Nephron (organoid): ENCODE measurements at regions not wholly inside any gene's neighbourhood (a gene's known extent, or its start where the extent isn't known, plus 50 kb on each side); places are given as distances from the start of the nearest gene placed in this dataset.

Experiments
- H3K27ac Mint-ChIP-seq, 3 experiments: 2 replicates each; pipeline ENCODE4 v1.8.0; 2020; ENCODE audit warnings: mixed read lengths in 3 of 3, mild to moderate bottlenecking in 2 of 3, moderate library complexity in 1 of 3
- H3K27me3 Mint-ChIP-seq: 2 replicates; pipeline ENCODE4 v1.8.0; 2021; ENCODE audit warnings: low read depth, mild to moderate bottlenecking, moderate library complexity, mixed read lengths
- H3K36me3 Mint-ChIP-seq: 2 replicates; pipeline ENCODE4 v1.8.0; 2020; ENCODE audit warnings: low read depth, mixed read lengths
- H3K4me1 Mint-ChIP-seq: 2 replicates; pipeline ENCODE4 v1.8.0; 2020; ENCODE audit warnings: mixed read lengths
- H3K4me3 Mint-ChIP-seq, 3 experiments: 2 replicates each; pipeline ENCODE4 v1.8.0; 2020; ENCODE audit warnings: mild to moderate bottlenecking in 3 of 3, mixed read lengths in 3 of 3, moderate library complexity in 2 of 3
- H3K9me3 Mint-ChIP-seq: 2 replicates; pipeline ENCODE4 v1.8.0; 2020; ENCODE audit warnings: mixed read lengths
- TF ChIP-seq, protein P1 (sequence below), 3 experiments: fragments of 200-600 bp; sonication (generic); IDR thresholded peaks; one replicate each; pipeline ENCODE4 v1.5.0; 2021; ENCODE audit warnings: antibody characterized with exemption in 3 of 3; ENCODE audit not compliant: unreplicated experiment in 3 of 3

GRCh38 chr6:97639702-97640101 is 356.7 kb upstream of the MMS22L start:
- TF ChIP-seq, protein P1, sequence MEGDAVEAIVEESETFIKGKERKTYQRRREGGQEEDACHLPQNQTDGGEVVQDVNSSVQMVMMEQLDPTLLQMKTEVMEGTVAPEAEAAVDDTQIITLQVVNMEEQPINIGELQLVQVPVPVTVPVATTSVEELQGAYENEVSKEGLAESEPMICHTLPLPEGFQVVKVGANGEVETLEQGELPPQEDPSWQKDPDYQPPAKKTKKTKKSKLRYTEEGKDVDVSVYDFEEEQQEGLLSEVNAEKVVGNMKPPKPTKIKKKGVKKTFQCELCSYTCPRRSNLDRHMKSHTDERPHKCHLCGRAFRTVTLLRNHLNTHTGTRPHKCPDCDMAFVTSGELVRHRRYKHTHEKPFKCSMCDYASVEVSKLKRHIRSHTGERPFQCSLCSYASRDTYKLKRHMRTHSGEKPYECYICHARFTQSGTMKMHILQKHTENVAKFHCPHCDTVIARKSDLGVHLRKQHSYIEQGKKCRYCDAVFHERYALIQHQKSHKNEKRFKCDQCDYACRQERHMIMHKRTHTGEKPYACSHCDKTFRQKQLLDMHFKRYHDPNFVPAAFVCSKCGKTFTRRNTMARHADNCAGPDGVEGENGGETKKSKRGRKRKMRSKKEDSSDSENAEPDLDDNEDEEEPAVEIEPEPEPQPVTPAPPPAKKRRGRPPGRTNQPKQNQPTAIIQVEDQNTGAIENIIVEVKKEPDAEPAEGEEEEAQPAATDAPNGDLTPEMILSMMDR (IDR thresholded peaks at IDR 0.05; ENCODE audit: unreplicated experiment in 3 of 3): no peak
- Mint-ChIP-seq H3K27ac (no peak overlapping the region), H3K36me3 (no peaks in the 10 kb centered on the region), H3K9me3 (peaks cover 21% of the 10 kb centered on the region), H3K4me3 (no peak overlapping the region), H3K4me1 (no peaks in the 10 kb centered on the region), H3K27me3 (no peaks in the 10 kb centered on the region)

- no peak overlapping the region for H3K27ac Mint-ChIP-seq
- H3K4me3 Mint-ChIP-seq: no peak overlapping the region
These were observed 361.3 kb upstream of the MMS22L start for GRCh38 chr6:97644353-97644752.

GRCh38 chr6:97645757-97646156 is 362.7 kb upstream of the MMS22L start:
- Mint-ChIP-seq H3K9me3 (peaks cover under 1% of the 10 kb centered on the region), H3K27ac (no peak overlapping the region), H3K36me3 (no peaks in the 10 kb centered on the region)

More at GRCh38 chr6:97644353-97644752, 361.3 kb upstream of the MMS22L start:
- H3K4me1 Mint-ChIP-seq: no peaks in the 10 kb centered on the region
- H3K27me3 Mint-ChIP-seq: no peaks in the 10 kb centered on the region
- H3K36me3 Mint-ChIP-seq: no peaks in the 10 kb centered on the region
- TF ChIP-seq, protein P1 (IDR thresholded peaks at IDR 0.05; ENCODE audit: unreplicated experiment in 3 of 3): no peak
- peaks cover 11% of the 10 kb centered on the region for H3K9me3 Mint-ChIP-seq

DNA sequence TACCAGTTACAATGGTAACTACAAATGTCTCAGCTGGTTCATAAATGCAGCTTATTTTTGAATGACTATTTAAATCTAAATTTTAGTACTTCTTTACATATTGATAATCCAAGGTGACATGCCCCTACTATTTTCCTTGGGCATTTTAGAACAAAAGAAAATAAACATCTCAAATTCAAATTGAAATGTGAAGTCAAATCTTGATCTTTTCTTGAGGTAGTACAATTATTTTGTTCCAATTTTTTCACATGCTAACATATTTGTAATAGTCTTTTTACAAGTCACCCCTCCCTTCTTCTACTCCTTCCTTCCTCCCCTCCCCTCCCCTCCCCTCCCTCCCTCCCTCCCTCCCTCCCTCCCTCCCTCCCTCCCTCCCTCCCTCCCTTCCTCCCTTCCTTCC is 370.1 kb upstream of the MMS22L start:
- TF ChIP-seq, protein P1 (IDR thresholded peaks at IDR 0.05; ENCODE audit: unreplicated experiment in 3 of 3): no peak
- H3K27me3 Mint-ChIP-seq: no peaks in the 10 kb centered on the region
- no peak overlapping the region for H3K27ac Mint-ChIP-seq
- H3K9me3 Mint-ChIP-seq: no peaks in the 10 kb centered on the region
- H3K36me3 Mint-ChIP-seq: no peaks in the 10 kb centered on the region
- no peaks in the 10 kb centered on the region for H3K4me1 Mint-ChIP-seq
- no peak overlapping the region for H3K4me3 Mint-ChIP-seq

More at GRCh38 chr6:97645757-97646156, 362.7 kb upstream of the MMS22L start:
- no peak overlapping the region for H3K4me3 Mint-ChIP-seq
- TF ChIP-seq, protein P1 (IDR thresholded peaks at IDR 0.05; ENCODE audit: unreplicated experiment in 3 of 3): no peak
- H3K27me3 Mint-ChIP-seq: no peaks in the 10 kb centered on the region
- H3K4me1 Mint-ChIP-seq: no peaks in the 10 kb centered on the region

- Mint-ChIP-seq H3K4me1 (no peaks in the 10 kb centered on the region), H3K27ac (no peak overlapping the region), H3K36me3 (no peaks in the 10 kb centered on the region), H3K9me3 (no peaks in the 10 kb centered on the region), H3K4me3 (no peak overlapping the region), H3K27me3 (no peaks in the 10 kb centered on the region)
- TF ChIP-seq, protein P1 (IDR thresholded peaks at IDR 0.05; ENCODE audit: unreplicated experiment in 3 of 3): no peak
These were observed 370.5 kb upstream of the MMS22L start for GRCh38 chr6:97653517-97653916.

GRCh38 chr6:97654674-97655073 is 371.7 kb upstream of the MMS22L start:
- Mint-ChIP-seq H3K4me1 (no peaks in the 10 kb centered on the region), H3K27ac (no peak overlapping the region), H3K9me3 (no peaks in the 10 kb centered on the region), H3K4me3 (no peak overlapping the region), H3K27me3 (no peaks in the 10 kb centered on the region), H3K36me3 (no peaks in the 10 kb centered on the region)
- TF ChIP-seq, protein P1 (IDR thresholded peaks at IDR 0.05; ENCODE audit: unreplicated experiment in 3 of 3): no peak
